ENCODE measurements at regions not wholly inside any gene's neighbourhood (a gene's known extent, or its start where the extent isn't known, plus 50 kb on each side); places are given as distances from the start of the nearest gene placed in this dataset.

GRCh38 chr7:138287549-138287948 lies 172.5 kb upstream of the TRIM24 start:
- peaks cover 34% of the 10 kb centered on the region for H3K36me3 Mint-ChIP-seq
- ChIA-PET POLR2A (no interaction called here), CTCF (no interaction called here)
- DNase-seq (ENCODE audit: low spot score) (no peak), ATAC-seq (no peak)
- no peak overlapping the region for H3K27ac Mint-ChIP-seq
- TF ChIP-seq ZNF281 (CRISPR knock-in tag; IDR thresholded peaks at IDR 0.05) (no peak), ZNF121 (CRISPR knock-in tag; IDR thresholded peaks at IDR 0.05) (peak; percentile 70; the same call in 1 of the 2 replicates)
- peaks cover 22% of the 10 kb centered on the region for H3K27me3 Mint-ChIP-seq (ENCODE audit: low read depth)
- H3K4me1 Mint-ChIP-seq: no peaks in the 10 kb centered on the region
- peaks cover 32% of the 10 kb centered on the region for H3K9me3 Mint-ChIP-seq
- H3K4me3 Mint-ChIP-seq: no peak overlapping the region

GRCh38 chr7:138289082-138289481 lies 171.0 kb upstream of the TRIM24 start:
- no peak for DNase-seq (ENCODE audit: low spot score)
- Mint-ChIP-seq H3K27ac (no peak overlapping the region), H3K36me3 (peaks cover 34% of the 10 kb centered on the region), H3K9me3 (peaks cover 32% of the 10 kb centered on the region), H3K4me3 (no peak overlapping the region), H3K27me3 (ENCODE audit: low read depth) (peaks cover 22% of the 10 kb centered on the region), H3K4me1 (no peaks in the 10 kb centered on the region)
- no peak for ATAC-seq
- no peak for TF ChIP-seq ZNF396 (CRISPR knock-in tag; IDR thresholded peaks at IDR 0.05; ENCODE audit: borderline replicate concordance)
- TF ChIP-seq ZBTB43 (CRISPR knock-in tag; IDR thresholded peaks at IDR 0.05): no peak
- no peak for TF ChIP-seq EMX1 (CRISPR knock-in tag; IDR thresholded peaks at IDR 0.05)
- no peak for TF ChIP-seq NFE2L1 (CRISPR knock-in tag; IDR thresholded peaks at IDR 0.05)
- TF ChIP-seq JAZF1 (CRISPR knock-in tag; IDR thresholded peaks at IDR 0.05): no peak
- TF ChIP-seq, protein P1, sequence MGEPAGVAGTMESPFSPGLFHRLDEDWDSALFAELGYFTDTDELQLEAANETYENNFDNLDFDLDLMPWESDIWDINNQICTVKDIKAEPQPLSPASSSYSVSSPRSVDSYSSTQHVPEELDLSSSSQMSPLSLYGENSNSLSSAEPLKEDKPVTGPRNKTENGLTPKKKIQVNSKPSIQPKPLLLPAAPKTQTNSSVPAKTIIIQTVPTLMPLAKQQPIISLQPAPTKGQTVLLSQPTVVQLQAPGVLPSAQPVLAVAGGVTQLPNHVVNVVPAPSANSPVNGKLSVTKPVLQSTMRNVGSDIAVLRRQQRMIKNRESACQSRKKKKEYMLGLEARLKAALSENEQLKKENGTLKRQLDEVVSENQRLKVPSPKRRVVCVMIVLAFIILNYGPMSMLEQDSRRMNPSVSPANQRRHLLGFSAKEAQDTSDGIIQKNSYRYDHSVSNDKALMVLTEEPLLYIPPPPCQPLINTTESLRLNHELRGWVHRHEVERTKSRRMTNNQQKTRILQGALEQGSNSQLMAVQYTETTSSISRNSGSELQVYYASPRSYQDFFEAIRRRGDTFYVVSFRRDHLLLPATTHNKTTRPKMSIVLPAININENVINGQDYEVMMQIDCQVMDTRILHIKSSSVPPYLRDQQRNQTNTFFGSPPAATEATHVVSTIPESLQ (CRISPR knock-in tag; IDR thresholded peaks at IDR 0.05): no peak
- ChIA-PET CTCF (no interaction called here), POLR2A (no interaction called here)

DNA sequence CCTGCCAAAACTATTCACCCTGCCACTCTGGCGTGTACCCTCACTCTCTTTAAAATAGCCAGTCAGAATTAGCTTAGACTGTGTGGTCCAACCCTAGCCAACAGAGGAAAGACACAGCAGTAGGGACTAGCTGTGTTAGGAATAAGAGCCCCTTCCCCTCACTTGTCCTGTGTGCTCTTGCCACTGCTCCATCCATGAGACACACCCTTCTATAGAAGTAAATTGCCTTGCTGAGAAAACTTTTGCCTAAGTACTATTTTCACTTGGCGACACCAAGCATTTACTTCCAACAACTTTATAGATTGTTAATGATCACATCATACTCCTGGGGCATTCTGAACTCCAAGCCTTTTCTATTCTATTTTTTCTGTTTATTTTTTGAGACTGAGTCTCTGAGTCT lies 170.2 kb upstream of the TRIM24 start:
- H3K27me3 Mint-ChIP-seq (ENCODE audit: low read depth): peaks cover 22% of the 10 kb centered on the region
- no peak for ATAC-seq
- H3K27ac Mint-ChIP-seq: no peak overlapping the region
- peaks cover 34% of the 10 kb centered on the region for H3K36me3 Mint-ChIP-seq
- H3K4me1 Mint-ChIP-seq: no peaks in the 10 kb centered on the region
- POLR2A ChIA-PET: no interaction called here
- H3K4me3 Mint-ChIP-seq: no peak overlapping the region
- no peak for DNase-seq (ENCODE audit: low spot score)
- peaks cover 32% of the 10 kb centered on the region for H3K9me3 Mint-ChIP-seq
- CTCF ChIA-PET: no interaction called here
- TF ChIP-seq ELF4 (CRISPR knock-in tag; IDR thresholded peaks at IDR 0.05; ENCODE audit: low read depth) (no peak), JUN (CRISPR knock-in tag; IDR thresholded peaks at IDR 0.05) (no peak), SP1 (CRISPR knock-in tag; conservative IDR thresholded peaks at IDR 0.05) (no peak), CBFB (CRISPR knock-in tag; IDR thresholded peaks at IDR 0.05; ENCODE audit: low read depth) (no peak), USF1 (CRISPR knock-in tag; IDR thresholded peaks at IDR 0.05) (no peak), ZNF121 (CRISPR knock-in tag; IDR thresholded peaks at IDR 0.05) (no peak), RELA (CRISPR knock-in tag; IDR thresholded peaks at IDR 0.05; ENCODE audit: borderline replicate concordance) (no peak), KAT7 (CRISPR knock-in tag; IDR thresholded peaks at IDR 0.05; ENCODE audit: borderline replicate concordance) (no peak), JAZF1 (CRISPR knock-in tag; IDR thresholded peaks at IDR 0.05) (no peak), MLX (CRISPR knock-in tag; IDR thresholded peaks at IDR 0.05) (no peak), GABPB1 (CRISPR knock-in tag; IDR thresholded peaks at IDR 0.05) (no peak), ERG (CRISPR knock-in tag; IDR thresholded peaks at IDR 0.05) (no peak), NFYB (CRISPR knock-in tag; conservative IDR thresholded peaks at IDR 0.05; ENCODE audit: low read depth) (no peak)
- TF ChIP-seq, protein P2, sequence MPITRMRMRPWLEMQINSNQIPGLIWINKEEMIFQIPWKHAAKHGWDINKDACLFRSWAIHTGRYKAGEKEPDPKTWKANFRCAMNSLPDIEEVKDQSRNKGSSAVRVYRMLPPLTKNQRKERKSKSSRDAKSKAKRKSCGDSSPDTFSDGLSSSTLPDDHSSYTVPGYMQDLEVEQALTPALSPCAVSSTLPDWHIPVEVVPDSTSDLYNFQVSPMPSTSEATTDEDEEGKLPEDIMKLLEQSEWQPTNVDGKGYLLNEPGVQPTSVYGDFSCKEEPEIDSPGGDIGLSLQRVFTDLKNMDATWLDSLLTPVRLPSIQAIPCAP (CRISPR knock-in tag; IDR thresholded peaks at IDR 0.05): no peak
- TF ChIP-seq, protein P3, sequence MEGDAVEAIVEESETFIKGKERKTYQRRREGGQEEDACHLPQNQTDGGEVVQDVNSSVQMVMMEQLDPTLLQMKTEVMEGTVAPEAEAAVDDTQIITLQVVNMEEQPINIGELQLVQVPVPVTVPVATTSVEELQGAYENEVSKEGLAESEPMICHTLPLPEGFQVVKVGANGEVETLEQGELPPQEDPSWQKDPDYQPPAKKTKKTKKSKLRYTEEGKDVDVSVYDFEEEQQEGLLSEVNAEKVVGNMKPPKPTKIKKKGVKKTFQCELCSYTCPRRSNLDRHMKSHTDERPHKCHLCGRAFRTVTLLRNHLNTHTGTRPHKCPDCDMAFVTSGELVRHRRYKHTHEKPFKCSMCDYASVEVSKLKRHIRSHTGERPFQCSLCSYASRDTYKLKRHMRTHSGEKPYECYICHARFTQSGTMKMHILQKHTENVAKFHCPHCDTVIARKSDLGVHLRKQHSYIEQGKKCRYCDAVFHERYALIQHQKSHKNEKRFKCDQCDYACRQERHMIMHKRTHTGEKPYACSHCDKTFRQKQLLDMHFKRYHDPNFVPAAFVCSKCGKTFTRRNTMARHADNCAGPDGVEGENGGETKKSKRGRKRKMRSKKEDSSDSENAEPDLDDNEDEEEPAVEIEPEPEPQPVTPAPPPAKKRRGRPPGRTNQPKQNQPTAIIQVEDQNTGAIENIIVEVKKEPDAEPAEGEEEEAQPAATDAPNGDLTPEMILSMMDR (IDR thresholded peaks at IDR 0.05): no peak
